Sigmoid colon (tissue), 4 donors: ENCODE measurements at regions not wholly inside any gene's neighbourhood (a gene's known extent, or its start where the extent isn't known, plus 50 kb on each side); places are given as distances from the start of the nearest gene placed in this dataset.

Experiments used
- EP300 ChIP-seq, 4 donors: sonication (generic); formaldehyde crosslinking; IDR thresholded peaks; one replicate each; pipeline ENCODE4 v1.6.1; 2017; ENCODE audit warnings: antibody characterized with exemption in 4 of 4
- POLR2A ChIP-seq, 2 donors: fragments of 450-650 bp; IDR thresholded peaks; one replicate each; pipeline ENCODE4 v1.6.1; 2016; ENCODE audit warnings: antibody characterized with exemption in 2 of 2, mild to moderate bottlenecking in 2 of 2, moderate library complexity in 2 of 2
- TF ChIP-seq, protein P1 (sequence below), 4 experiments: fragments of 450-650 bp in 3 of 4; fragments of 200-600 bp in 1 of 4; IDR thresholded peaks; one replicate each; pipeline ENCODE4 v1.5.1; 2016 to 2019; ENCODE audit warnings: antibody characterized with exemption in 4 of 4, mild to moderate bottlenecking in 3 of 4, moderate library complexity in 2 of 4

DNA sequence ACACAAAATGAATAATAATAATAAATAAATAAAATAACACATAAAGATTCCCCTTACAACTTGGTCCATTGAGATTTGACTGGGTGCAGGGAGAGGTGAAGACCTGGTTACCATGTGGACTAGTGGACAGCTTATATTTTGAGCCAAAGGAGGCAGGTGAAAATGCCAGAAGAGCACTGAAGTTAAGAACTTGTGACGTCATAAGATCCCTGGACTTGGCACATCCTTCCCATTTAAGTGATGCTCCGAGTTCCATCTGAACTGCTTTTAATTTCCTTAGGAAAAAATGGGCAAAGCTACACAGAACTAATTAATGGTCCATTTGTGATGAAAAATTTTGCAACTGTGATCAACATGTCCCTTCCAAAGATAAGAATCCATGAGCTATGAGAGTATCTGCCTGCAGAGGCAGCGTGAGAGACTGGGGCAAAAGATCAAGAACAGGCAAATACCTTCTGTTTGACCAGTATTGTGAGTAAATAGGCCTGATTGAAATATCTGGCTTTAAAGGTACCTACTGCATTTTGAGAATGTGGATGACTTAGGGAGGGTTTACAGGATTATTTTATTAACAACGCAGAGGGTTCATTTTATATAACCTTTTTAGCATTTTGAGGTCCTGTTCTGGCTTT is 101.2 kb upstream of the POT1 start:
- TF ChIP-seq, protein P1, sequence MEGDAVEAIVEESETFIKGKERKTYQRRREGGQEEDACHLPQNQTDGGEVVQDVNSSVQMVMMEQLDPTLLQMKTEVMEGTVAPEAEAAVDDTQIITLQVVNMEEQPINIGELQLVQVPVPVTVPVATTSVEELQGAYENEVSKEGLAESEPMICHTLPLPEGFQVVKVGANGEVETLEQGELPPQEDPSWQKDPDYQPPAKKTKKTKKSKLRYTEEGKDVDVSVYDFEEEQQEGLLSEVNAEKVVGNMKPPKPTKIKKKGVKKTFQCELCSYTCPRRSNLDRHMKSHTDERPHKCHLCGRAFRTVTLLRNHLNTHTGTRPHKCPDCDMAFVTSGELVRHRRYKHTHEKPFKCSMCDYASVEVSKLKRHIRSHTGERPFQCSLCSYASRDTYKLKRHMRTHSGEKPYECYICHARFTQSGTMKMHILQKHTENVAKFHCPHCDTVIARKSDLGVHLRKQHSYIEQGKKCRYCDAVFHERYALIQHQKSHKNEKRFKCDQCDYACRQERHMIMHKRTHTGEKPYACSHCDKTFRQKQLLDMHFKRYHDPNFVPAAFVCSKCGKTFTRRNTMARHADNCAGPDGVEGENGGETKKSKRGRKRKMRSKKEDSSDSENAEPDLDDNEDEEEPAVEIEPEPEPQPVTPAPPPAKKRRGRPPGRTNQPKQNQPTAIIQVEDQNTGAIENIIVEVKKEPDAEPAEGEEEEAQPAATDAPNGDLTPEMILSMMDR (IDR thresholded peaks at IDR 0.05), result no peak
- TF ChIP-seq EP300 (IDR thresholded peaks at IDR 0.05) (no peak), POLR2A (IDR thresholded peaks at IDR 0.05) (no peak)
